ENCODE measurements at regions not wholly inside any gene's neighbourhood (a gene's known extent, or its start where the extent isn't known, plus 50 kb on each side); places are given as distances from the start of the nearest gene placed in this dataset.
"Not testable (repeated sequence)": the region's sequence is repeated elsewhere in the genome, so short reads cannot be mapped to it uniquely, and the experiment has no call there.

GRCh38 chr7:132029369-132030085 is 473.1 kb upstream of the PODXL start:
- no peak for DNase-seq

- no peak for DNase-seq
Observed at GRCh38 chr7:132028144-132028920, 471.9 kb upstream of the PODXL start.

- DNase-seq = no peak
Observed at GRCh38 chr7:132024290-132024689, 467.9 kb upstream of the PODXL start.

- no peak for DNase-seq
Observed at GRCh38 chr7:132023466-132023865, 467.0 kb upstream of the PODXL start.

GRCh38 chr7:132022188-132022587 is 465.8 kb upstream of the PODXL start:
- DNase-seq = no peak

- DNase-seq = no peak
Observed at GRCh38 chr7:132019703-132020102, 463.3 kb upstream of the PODXL start.

- no peak for DNase-seq
Observed at GRCh38 chr7:132009778-132010177, 453.4 kb upstream of the PODXL start.

GRCh38 chr7:132004529-132004928 is 448.1 kb upstream of the PODXL start:
- DNase-seq = no peak

GRCh38 chr7:132002343-132002968 is 446.0 kb upstream of the PODXL start:
- no peak for DNase-seq

- DNase-seq = no peak
Observed at GRCh38 chr7:132001146-132001545, 444.7 kb upstream of the PODXL start.

GRCh38 chr7:131999193-131999592 is 442.8 kb upstream of the PODXL start:
- no peak for DNase-seq

GRCh38 chr7:131995324-131995723 is 438.9 kb upstream of the PODXL start:
- DNase-seq = no peak

GRCh38 chr7:131981069-131981468 is 424.6 kb upstream of the PODXL start:
- not testable (repeated sequence) for DNase-seq

- not testable (repeated sequence) for DNase-seq
Observed at GRCh38 chr7:131978118-131978517, 421.7 kb upstream of the PODXL start.

GRCh38 chr7:131976411-131976810 is 420.0 kb upstream of the PODXL start:
- DNase-seq = no peak

GRCh38 chr7:131974671-131975070 is 418.2 kb upstream of the PODXL start:
- no peak for DNase-seq

- no peak for DNase-seq
Observed at GRCh38 chr7:131972251-131972650, 415.8 kb upstream of the PODXL start.

GRCh38 chr7:131970602-131971001 is 414.2 kb upstream of the PODXL start:
- DNase-seq = no peak

- no peak for DNase-seq
Observed at GRCh38 chr7:131969560-131969959, 413.1 kb upstream of the PODXL start.

- DNase-seq = no peak
Observed at GRCh38 chr7:131967216-131967730, 410.8 kb upstream of the PODXL start.

- no peak for DNase-seq
Observed at GRCh38 chr7:131964203-131964602, 407.8 kb upstream of the PODXL start.

GRCh38 chr7:131961054-131961680 is 404.7 kb upstream of the PODXL start:
- DNase-seq = no peak

- DNase-seq = no peak
Observed at GRCh38 chr7:131959106-131959812, 402.8 kb upstream of the PODXL start.
